SU-DHL-6 (cell line): ENCODE measurements at regions not wholly inside any gene's neighbourhood (a gene's known extent, or its start where the extent isn't known, plus 50 kb on each side); places are given as distances from the start of the nearest gene placed in this dataset.

Source experiments
- EZH2phosphoT487 ChIP-seq: fragments of 200-600 bp; sonication (generic), shearing (Covaris generic); conservative IDR thresholded peaks from 2 replicates; pipeline ENCODE4 v1.6.1; 2018; ENCODE audit warnings: mild to moderate bottlenecking, antibody characterized with exemption, low read length, moderate library complexity, mixed read lengths
- TF ChIP-seq, protein P1 (sequence below): fragments of 200-600 bp; sonication (generic); IDR thresholded peaks from one replicate; pipeline ENCODE4 v1.5.1; 2017; ENCODE audit warnings: antibody characterized with exemption, mild to moderate bottlenecking, low read length, moderate library complexity; ENCODE audit not compliant: insufficient read depth, poor library complexity, severe bottlenecking

DNA sequence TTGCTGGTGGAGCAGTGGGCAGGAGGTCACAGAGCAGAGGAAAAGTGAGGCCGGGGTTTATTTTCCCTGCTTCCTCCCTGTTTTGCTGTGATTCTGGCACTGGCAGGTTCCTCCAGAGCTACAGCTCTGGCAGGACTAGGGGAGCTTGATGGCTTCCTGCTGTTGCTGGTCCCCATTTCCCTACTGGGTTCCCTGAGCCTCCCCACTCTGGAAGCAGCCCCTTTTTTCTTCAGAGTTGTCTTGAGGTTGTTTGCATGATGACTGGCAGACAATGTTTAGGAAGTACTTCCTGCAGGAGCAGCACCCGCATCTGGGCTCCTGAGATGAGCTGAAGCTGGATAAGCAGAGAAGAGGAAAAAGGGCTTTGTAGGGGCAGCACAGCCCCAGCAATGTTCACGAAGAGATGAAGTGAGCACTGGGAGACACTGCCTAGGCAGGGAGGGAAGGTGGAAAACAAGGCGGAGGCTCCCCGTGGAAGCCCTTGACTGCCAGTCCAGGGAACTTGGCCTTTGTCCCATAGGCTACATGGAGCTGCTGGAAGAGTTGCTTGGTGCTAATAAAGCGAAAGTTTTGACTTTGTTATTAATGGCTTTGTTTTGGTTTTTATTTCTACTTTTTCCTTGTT, 126.9 kb downstream of the SLC38A6 start:
- TF ChIP-seq, protein P1, sequence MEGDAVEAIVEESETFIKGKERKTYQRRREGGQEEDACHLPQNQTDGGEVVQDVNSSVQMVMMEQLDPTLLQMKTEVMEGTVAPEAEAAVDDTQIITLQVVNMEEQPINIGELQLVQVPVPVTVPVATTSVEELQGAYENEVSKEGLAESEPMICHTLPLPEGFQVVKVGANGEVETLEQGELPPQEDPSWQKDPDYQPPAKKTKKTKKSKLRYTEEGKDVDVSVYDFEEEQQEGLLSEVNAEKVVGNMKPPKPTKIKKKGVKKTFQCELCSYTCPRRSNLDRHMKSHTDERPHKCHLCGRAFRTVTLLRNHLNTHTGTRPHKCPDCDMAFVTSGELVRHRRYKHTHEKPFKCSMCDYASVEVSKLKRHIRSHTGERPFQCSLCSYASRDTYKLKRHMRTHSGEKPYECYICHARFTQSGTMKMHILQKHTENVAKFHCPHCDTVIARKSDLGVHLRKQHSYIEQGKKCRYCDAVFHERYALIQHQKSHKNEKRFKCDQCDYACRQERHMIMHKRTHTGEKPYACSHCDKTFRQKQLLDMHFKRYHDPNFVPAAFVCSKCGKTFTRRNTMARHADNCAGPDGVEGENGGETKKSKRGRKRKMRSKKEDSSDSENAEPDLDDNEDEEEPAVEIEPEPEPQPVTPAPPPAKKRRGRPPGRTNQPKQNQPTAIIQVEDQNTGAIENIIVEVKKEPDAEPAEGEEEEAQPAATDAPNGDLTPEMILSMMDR: no peak
- TF ChIP-seq EZH2phosphoT487: no peak
